Stomach (tissue), 4 donors: ENCODE measurements at regions not wholly inside any gene's neighbourhood (a gene's known extent, or its start where the extent isn't known, plus 50 kb on each side); places are given as distances from the start of the nearest gene placed in this dataset.
"Not testable (repeated sequence)": the region's sequence is repeated elsewhere in the genome, so short reads cannot be mapped to it uniquely, and the experiment has no call there.

Experiments used
- EP300 ChIP-seq: sonication (generic); formaldehyde crosslinking; IDR thresholded peaks from one replicate; pipeline ENCODE4 v1.6.1; 2017; ENCODE audit warnings: antibody characterized with exemption
- POLR2A ChIP-seq, 4 donors: fragments of 450-650 bp; IDR thresholded peaks; one replicate each; pipeline ENCODE4 v1.6.1; 2016; ENCODE audit warnings: antibody characterized with exemption in 4 of 4, control low read depth in 2 of 4, mild to moderate bottlenecking in 1 of 4, moderate library complexity in 1 of 4
- POLR2AphosphoS5 ChIP-seq, 3 donors: sonication (generic); formaldehyde crosslinking; IDR thresholded peaks; one replicate each; pipeline ENCODE4 v1.6.1; 2016; ENCODE audit warnings: antibody characterized with exemption in 3 of 3
- TF ChIP-seq, protein P1 (sequence below), 7 experiments: fragments of 450-650 bp in 4 of 7; fragments of 200-600 bp in 3 of 7; sonication (generic) in 3 of 7; IDR thresholded peaks; one replicate each; pipeline ENCODE4 v1.5.1; 2016 to 2019; ENCODE audit warnings: antibody characterized with exemption in 7 of 7, control low read depth in 2 of 7, mild to moderate bottlenecking in 1 of 7

DNA sequence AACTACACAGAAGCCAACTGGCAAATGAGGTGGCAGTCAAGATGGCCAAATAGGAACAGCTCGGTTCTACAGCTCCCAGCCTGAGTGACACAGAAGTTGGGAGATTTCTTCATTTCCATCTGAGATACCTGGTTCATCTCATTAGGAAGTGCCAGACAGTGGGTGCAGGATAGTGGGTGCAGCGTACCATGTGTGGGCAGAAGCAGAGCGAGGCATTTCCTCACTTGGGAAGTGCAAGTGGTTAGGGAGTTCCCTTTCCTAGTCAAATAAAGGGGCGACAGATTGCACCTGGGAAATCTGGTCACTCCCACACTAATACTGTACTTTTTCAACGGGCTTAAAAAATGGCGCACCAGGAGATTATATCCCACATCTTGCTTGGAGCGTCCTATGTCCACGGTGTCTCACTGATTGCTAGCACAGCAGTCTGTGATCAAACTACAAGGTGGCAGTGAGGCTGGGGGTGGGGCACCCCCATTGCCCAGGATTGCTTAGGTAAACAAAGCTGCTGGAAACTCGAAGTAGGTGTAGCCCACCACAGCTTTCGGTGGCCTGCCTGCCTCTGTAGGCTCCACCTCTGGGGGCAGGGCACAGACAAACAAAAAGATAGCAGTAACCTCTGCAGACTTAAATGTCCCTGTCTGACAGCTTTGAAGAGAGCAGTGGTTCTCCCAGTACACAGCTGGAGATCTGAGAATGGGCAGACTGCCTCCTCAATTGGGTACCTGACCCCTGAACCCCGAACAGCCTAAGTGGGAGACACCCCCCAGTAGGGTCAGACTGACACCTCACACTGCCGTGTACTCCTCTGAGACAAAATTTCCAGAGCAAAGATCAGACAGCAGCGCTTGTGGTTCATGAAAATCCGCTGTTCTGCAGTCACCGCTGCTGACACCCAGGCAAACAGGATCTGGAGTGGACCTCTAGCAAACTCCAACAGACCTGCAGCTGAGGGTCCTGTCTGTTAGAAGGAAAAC is 3138.9 kb upstream of the OR11H1 start:
- TF ChIP-seq, protein P1, sequence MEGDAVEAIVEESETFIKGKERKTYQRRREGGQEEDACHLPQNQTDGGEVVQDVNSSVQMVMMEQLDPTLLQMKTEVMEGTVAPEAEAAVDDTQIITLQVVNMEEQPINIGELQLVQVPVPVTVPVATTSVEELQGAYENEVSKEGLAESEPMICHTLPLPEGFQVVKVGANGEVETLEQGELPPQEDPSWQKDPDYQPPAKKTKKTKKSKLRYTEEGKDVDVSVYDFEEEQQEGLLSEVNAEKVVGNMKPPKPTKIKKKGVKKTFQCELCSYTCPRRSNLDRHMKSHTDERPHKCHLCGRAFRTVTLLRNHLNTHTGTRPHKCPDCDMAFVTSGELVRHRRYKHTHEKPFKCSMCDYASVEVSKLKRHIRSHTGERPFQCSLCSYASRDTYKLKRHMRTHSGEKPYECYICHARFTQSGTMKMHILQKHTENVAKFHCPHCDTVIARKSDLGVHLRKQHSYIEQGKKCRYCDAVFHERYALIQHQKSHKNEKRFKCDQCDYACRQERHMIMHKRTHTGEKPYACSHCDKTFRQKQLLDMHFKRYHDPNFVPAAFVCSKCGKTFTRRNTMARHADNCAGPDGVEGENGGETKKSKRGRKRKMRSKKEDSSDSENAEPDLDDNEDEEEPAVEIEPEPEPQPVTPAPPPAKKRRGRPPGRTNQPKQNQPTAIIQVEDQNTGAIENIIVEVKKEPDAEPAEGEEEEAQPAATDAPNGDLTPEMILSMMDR (IDR thresholded peaks at IDR 0.05): not testable (repeated sequence)
- TF ChIP-seq EP300; POLR2A (IDR thresholded peaks at IDR 0.05); POLR2AphosphoS5 (IDR thresholded peaks at IDR 0.05): not testable (repeated sequence)
